NCI-H82 (cell line): ENCODE measurements at regions not wholly inside any gene's neighbourhood (a gene's known extent, or its start where the extent isn't known, plus 50 kb on each side); places are given as distances from the start of the nearest gene placed in this dataset.

ENCODE experiments used
- DNase-seq: peaks from one replicate; lab custom pipeline; 2025; lab: John Stamatoyannopoulos, UW

GRCh38 chr4:1524761-1525160 is 118.5 kb upstream of the NKX1-1 start:
- DNase-seq: no peak

GRCh38 chr4:1523907-1524636 is 117.8 kb upstream of the NKX1-1 start:
- no peak for DNase-seq

GRCh38 chr4:1523506-1523905 is 117.3 kb upstream of the NKX1-1 start:
- DNase-seq: no peak

- DNase-seq: no peak
Observed at GRCh38 chr4:1523033-1523432, 116.8 kb upstream of the NKX1-1 start.

GRCh38 chr4:1522606-1523005 is 116.4 kb upstream of the NKX1-1 start:
- no peak for DNase-seq

- no peak for DNase-seq
Observed at GRCh38 chr4:1521821-1522361, 115.6 kb upstream of the NKX1-1 start.

- peak; percentile 81 for DNase-seq
Observed at GRCh38 chr4:1520795-1521576, 114.7 kb upstream of the NKX1-1 start.

GRCh38 chr4:1519787-1520661 is 113.8 kb upstream of the NKX1-1 start:
- DNase-seq: peak; percentile 50

- DNase-seq: no peak
Observed at GRCh38 chr4:1518997-1519700, 112.9 kb upstream of the NKX1-1 start.

GRCh38 chr4:1517592-1518411 is 111.6 kb upstream of the NKX1-1 start:
- no peak for DNase-seq

- no peak for DNase-seq
Observed at GRCh38 chr4:1516881-1517480, 110.7 kb upstream of the NKX1-1 start.

- DNase-seq: no peak
Observed at GRCh38 chr4:1516261-1516660, 110.0 kb upstream of the NKX1-1 start.

GRCh38 chr4:1515763-1516162 is 109.5 kb upstream of the NKX1-1 start:
- no peak for DNase-seq

- no peak for DNase-seq
Observed at GRCh38 chr4:1515156-1515555, 108.9 kb upstream of the NKX1-1 start.

- no peak for DNase-seq
Observed at GRCh38 chr4:1514612-1515011, 108.4 kb upstream of the NKX1-1 start.

GRCh38 chr4:1513936-1514483 is 107.8 kb upstream of the NKX1-1 start:
- DNase-seq: no peak

GRCh38 chr4:1512738-1513660 is 106.8 kb upstream of the NKX1-1 start:
- DNase-seq: peak; percentile 67

- DNase-seq: no peak
Observed at GRCh38 chr4:1512051-1512737, 106.0 kb upstream of the NKX1-1 start.
